Prostate gland (tissue), 2 donors: ENCODE measurements at regions not wholly inside any gene's neighbourhood (a gene's known extent, or its start where the extent isn't known, plus 50 kb on each side); places are given as distances from the start of the nearest gene placed in this dataset.

Experiments
- DNase-seq: peaks from one replicate; pipeline ENCODE4 v3.0.0-alpha.2; 2019; ENCODE audit warnings: low spot score
- H3K27ac ChIP-seq, 2 donors: fragments of 200-600 bp; sonication (generic); 2 replicates each; pipeline ENCODE4 v1.5.1; 2017 to 2019
- H3K27me3 ChIP-seq: fragments of 200-600 bp; sonication (generic); replicated peaks from 2 replicates; pipeline ENCODE4 v1.5.1; 2019; ENCODE audit not compliant: insufficient read depth
- H3K36me3 ChIP-seq, 2 donors: fragments of 200-600 bp; sonication (generic); 1 replicate in 1 of 2; 2 replicates in 1 of 2; pipeline versions ENCODE4 v1.5.1 to v1.8.1; 2017 to 2019
- H3K4me1 ChIP-seq: fragments of 200-600 bp; sonication (generic); replicated peaks from 2 replicates; pipeline ENCODE4 v1.5.1; 2019
- H3K4me3 ChIP-seq, 2 donors: fragments of 200-600 bp; sonication (generic); 2 replicates each; pipeline ENCODE4 v1.5.1; 2017 to 2019
- H3K9me3 ChIP-seq: fragments of 200-600 bp; sonication (generic); 2 replicates; pipeline ENCODE4 v1.5.1; 2017
- POLR2A ChIP-seq: fragments of 450-650 bp; IDR thresholded peaks from one replicate; pipeline ENCODE4 v1.6.1; 2016; ENCODE audit warnings: antibody characterized with exemption, mild to moderate bottlenecking
- POLR2AphosphoS5 ChIP-seq: sonication (generic); formaldehyde crosslinking; IDR thresholded peaks from one replicate; pipeline ENCODE4 v1.6.1; 2017; ENCODE audit warnings: antibody characterized with exemption
- WGBS: methylation state at CpG from one replicate; pipeline ENCODE4 v1.1.5; 2018; 5-methylcytosine and 5-hydroxymethylcytosine counted together
- intact Hi-C: fragments of 100-400 bp; cut with DNase I; formaldehyde crosslinking; loops from one replicate; pipeline ENCODE4 v1.14.2; 2022
- TF ChIP-seq, protein P1 (sequence below), 4 experiments: fragments of 200-600 bp in 2 of 4; fragments of 450-650 bp in 2 of 4; sonication (generic) in 2 of 4; IDR thresholded peaks; 1 replicate in 3 of 4; 2 replicates in 1 of 4; pipeline ENCODE4 v1.5.1; 2016 to 2019; ENCODE audit warnings: antibody characterized with exemption in 4 of 4, mild to moderate bottlenecking in 2 of 4, moderate library complexity in 2 of 4

DNA sequence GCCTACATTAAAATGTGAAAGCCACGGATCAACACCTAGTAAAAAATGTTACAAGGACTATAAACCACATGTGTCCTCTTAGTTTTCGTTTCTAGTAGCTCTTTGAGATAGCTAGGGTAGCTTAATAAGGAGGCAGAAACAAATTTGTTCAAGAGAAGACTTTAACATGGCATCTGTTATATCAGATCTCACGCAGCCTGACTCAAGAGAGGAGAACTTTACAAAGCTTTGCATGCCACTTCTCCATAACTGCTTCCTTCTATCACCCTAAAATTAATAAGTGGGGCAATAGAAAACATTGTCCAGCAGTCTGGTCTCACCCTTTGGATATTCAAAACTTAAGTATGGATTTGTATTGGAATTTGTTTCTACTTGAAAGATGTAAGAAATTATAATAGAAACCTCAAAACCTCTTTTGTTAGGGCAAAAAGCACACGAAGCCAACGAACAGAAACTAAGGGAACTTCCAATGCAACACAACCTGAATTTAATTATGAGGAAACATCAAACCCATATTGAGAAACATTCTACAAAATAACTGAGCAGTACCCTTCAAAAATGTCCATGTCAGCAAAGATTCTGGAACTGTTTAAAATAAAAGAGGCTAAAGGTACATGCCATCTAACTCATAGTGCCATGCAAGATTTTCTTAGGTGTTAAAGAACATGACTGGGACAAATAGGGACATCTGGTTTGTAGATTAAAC is 194.8 kb downstream of the LRIG3 start:
- WGBS, result 55% methylated on average over 5 of the region's 5 CpGs
- no peaks in the 10 kb centered on the region for H3K27me3 ChIP-seq
- H3K4me1 ChIP-seq, result no peaks in the 10 kb centered on the region
- intact Hi-C loops, result no loop called here
- no peak overlapping the region for H3K27ac ChIP-seq
- no peaks in the 10 kb centered on the region for H3K9me3 ChIP-seq
- TF ChIP-seq POLR2AphosphoS5 (no peak), POLR2A (no peak)
- DNase-seq, result no peak
- H3K4me3 ChIP-seq, result no peak overlapping the region
- H3K36me3 ChIP-seq, result no peaks in the 10 kb centered on the region

DNA sequence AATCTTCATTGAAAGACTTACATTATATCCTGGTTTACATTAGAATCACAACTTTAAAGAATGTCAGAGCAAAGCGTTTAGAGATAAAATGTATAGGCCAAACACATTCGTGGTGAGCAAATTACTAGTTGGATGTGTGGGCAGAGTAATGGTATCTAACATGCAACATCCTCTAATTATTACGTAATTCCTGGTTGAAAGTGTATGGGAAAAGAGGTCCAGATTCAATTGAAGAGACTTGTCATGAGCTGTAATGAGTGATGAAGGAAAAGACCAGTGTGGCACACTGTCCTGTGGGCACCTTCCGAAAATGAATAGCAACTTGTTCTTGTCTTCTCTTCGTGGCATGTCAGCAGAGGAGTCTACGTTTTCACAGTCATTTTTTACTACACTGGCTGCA is 192.8 kb downstream of the LRIG3 start:
- intact Hi-C loops, result no loop called here
- no peaks in the 10 kb centered on the region for H3K27me3 ChIP-seq
- no peaks in the 10 kb centered on the region for H3K4me1 ChIP-seq
- no peaks in the 10 kb centered on the region for H3K9me3 ChIP-seq
- H3K4me3 ChIP-seq, result no peak overlapping the region
- H3K27ac ChIP-seq, result no peak overlapping the region
- no peak for TF ChIP-seq POLR2A
- no peak for TF ChIP-seq POLR2AphosphoS5
- TF ChIP-seq, protein P1, sequence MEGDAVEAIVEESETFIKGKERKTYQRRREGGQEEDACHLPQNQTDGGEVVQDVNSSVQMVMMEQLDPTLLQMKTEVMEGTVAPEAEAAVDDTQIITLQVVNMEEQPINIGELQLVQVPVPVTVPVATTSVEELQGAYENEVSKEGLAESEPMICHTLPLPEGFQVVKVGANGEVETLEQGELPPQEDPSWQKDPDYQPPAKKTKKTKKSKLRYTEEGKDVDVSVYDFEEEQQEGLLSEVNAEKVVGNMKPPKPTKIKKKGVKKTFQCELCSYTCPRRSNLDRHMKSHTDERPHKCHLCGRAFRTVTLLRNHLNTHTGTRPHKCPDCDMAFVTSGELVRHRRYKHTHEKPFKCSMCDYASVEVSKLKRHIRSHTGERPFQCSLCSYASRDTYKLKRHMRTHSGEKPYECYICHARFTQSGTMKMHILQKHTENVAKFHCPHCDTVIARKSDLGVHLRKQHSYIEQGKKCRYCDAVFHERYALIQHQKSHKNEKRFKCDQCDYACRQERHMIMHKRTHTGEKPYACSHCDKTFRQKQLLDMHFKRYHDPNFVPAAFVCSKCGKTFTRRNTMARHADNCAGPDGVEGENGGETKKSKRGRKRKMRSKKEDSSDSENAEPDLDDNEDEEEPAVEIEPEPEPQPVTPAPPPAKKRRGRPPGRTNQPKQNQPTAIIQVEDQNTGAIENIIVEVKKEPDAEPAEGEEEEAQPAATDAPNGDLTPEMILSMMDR (IDR thresholded peaks at IDR 0.05), result no peak
- no peaks in the 10 kb centered on the region for H3K36me3 ChIP-seq
- no peak for DNase-seq
- WGBS, result 60% methylated on average over 6 of the region's 6 CpGs

DNA sequence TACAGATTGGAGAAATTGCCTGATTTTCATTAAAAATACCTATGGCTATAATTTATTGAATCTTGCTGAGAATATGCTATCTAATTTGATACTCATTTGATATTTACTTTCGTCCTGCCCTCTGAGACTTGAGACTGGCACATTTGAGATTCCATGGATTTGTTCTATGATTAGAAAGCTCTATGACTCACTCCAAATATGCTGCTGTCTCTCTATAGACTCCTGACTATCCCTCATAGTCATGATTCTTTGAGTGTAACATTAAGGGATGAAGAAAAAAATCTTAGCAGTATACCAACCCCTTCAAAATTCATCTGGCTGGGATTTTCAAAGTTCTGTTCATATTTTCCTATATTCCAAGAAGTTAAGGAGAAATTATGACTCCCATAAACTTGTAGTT is 191.9 kb downstream of the LRIG3 start:
- TF ChIP-seq POLR2A (no peak), POLR2AphosphoS5 (no peak)
- TF ChIP-seq, protein P1 (IDR thresholded peaks at IDR 0.05), result no peak
- H3K27ac ChIP-seq, result no peak overlapping the region
- H3K27me3 ChIP-seq, result no peaks in the 10 kb centered on the region
- no peaks in the 10 kb centered on the region for H3K4me1 ChIP-seq
- H3K4me3 ChIP-seq, result no peak overlapping the region
- no peak for DNase-seq
- intact Hi-C loops, result no loop called here
- no peaks in the 10 kb centered on the region for H3K36me3 ChIP-seq
- WGBS, result 89% methylated on average over 1 of the region's 1 CpG
- H3K9me3 ChIP-seq, result no peaks in the 10 kb centered on the region

DNA sequence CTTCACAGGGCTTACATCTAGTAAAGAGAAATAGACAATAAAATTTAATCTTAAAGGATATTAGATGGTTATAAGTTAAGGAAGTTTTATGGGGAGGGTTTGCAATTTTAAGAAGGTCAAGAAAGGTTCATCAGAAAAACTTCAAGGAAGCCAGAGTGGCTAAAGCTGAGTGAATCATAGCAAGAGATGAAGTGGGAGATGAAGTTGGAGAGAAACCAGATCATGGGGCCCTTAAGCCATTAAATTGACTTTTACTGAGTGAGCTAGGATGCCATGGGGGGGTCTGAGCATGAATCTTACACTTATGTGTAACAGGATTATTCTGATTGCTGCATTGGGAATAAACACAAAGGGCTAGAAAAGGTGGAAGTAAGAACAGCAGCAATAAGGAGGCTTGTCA is 189.2 kb downstream of the LRIG3 start:
- DNase-seq, result no peak
- intact Hi-C loops, result no loop called here
- Histone ChIP-seq H3K27me3 (no peaks in the 10 kb centered on the region), H3K9me3 (no peaks in the 10 kb centered on the region), H3K27ac (no peak overlapping the region), H3K36me3 (no peaks in the 10 kb centered on the region), H3K4me3 (no peak overlapping the region), H3K4me1 (no peaks in the 10 kb centered on the region)
- no peak for TF ChIP-seq POLR2AphosphoS5
- TF ChIP-seq, protein P1 (IDR thresholded peaks at IDR 0.05), result no peak
- TF ChIP-seq POLR2A, result no peak

DNA sequence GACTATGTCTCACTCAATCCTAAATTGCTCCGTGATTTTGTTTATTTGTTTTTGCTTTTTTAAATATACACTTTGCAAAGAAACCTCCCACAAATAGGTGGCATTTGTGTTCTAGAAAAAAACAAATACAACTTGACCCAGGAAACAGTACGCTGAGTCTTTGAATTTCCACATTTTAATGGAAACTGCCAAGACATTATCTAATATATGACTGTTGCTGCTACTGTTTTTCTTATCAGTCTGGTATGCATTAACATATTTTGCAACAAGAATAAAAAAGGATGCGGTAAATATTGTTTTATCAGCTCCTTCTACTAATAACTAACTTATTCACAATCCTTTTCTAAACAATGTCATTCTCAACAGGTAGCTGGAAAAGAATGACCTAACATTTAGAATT is 187.4 kb downstream of the LRIG3 start:
- Histone ChIP-seq H3K4me1 (no peaks in the 10 kb centered on the region), H3K27me3 (no peaks in the 10 kb centered on the region), H3K9me3 (no peaks in the 10 kb centered on the region), H3K27ac (no peak overlapping the region), H3K4me3 (no peak overlapping the region), H3K36me3 (no peaks in the 10 kb centered on the region)
- TF ChIP-seq, protein P1 (IDR thresholded peaks at IDR 0.05), result no peak
- TF ChIP-seq POLR2A (no peak), POLR2AphosphoS5 (no peak)
- intact Hi-C loops, result no loop called here
- no peak for DNase-seq
- WGBS, result 71% methylated on average over 3 of the region's 3 CpGs
